ENCODE measurements at regions not wholly inside any gene's neighbourhood (a gene's known extent, or its start where the extent isn't known, plus 50 kb on each side); places are given as distances from the start of the nearest gene placed in this dataset.
A peak's percentile ranks its signal among the peaks of the same experiment; 100 is the strongest.
"Not testable (repeated sequence)": the region's sequence is repeated elsewhere in the genome, so short reads cannot be mapped to it uniquely, and the experiment has no call there.

GRCh38 chr6:15770347-15771143, 107.7 kb upstream of the DTNBP1 start:
- peak; percentile 20 for DNase-seq (ENCODE audit: low read depth)

DNA sequence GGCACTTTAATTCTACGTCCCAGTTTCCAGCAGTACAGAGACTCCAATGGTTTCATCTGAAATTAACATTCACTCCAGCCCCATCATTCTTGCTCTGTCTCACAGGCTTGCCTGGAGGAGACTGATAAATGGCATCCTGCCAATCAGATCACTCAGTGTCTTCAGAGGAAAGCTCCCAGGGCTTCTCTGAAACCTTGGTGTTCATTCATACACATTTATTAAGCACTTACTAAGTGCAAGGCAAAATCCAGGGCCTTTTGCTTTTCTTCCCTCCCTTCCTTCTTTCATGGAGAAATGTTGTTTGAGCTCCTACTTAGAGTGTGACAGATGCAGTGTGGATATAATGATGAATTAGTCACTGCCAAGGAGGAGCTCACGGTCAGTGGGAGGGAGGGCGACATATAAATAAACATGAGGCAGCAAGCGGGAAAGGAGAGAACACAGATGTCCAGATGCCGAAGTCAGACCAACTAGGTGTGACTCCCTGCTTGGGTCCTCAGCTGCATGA, 106.7 kb upstream of the DTNBP1 start:
- no peak for DNase-seq (ENCODE audit: low read depth)

GRCh38 chr6:15768999-15769398, 106.2 kb upstream of the DTNBP1 start:
- no peak for DNase-seq (ENCODE audit: low read depth)

- DNase-seq (ENCODE audit: low read depth), result no peak
These were observed 101.0 kb upstream of the DTNBP1 start for GRCh38 chr6:15763837-15764236.

DNA sequence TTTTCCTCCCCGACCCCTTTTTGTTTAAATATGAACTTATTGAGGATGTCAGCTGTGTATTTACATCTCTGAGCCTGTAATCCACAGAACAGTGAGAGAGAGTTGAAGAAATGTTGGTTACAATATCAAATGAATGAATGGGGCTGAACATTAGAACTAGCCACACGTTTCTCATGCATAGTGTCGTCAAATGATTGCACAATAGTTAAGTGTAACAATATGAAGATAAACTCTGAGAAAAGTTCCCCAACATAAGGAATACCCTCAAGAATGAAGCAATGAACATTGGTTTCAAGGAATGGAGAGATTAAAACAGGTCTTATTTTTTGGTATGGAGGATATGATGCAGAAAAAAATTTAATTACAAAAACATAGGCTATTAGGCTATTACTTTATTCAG, 100.5 kb upstream of the DTNBP1 start:
- DNase-seq (ENCODE audit: low read depth), result no peak

GRCh38 chr6:15761045-15761502, 98.2 kb upstream of the DTNBP1 start:
- DNase-seq (ENCODE audit: low read depth), result no peak

- DNase-seq (ENCODE audit: low read depth), result no peak
These were observed 95.9 kb upstream of the DTNBP1 start for GRCh38 chr6:15758631-15759215.

GRCh38 chr6:15755526-15755925, 92.7 kb upstream of the DTNBP1 start:
- DNase-seq (ENCODE audit: low read depth), result no peak

DNA sequence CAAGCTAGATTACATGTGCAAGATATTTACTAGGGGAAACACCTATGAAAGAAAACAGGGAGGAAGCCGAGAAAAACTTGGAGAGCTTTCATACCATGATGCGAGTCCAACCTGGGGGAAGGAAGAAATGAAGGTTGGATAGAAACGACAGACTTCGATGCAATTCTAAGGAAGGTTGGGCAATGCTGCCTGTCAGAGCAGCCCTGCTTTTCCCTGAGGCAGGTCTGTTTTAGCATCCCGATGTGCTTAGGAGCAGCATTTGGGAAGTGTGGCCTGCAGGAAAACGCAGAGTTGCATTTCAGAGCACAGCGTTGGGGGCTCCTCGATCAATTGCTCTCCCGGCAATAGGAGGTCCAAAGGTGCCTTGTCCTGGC, 91.9 kb upstream of the DTNBP1 start:
- no peak for DNase-seq (ENCODE audit: low read depth)

DNA sequence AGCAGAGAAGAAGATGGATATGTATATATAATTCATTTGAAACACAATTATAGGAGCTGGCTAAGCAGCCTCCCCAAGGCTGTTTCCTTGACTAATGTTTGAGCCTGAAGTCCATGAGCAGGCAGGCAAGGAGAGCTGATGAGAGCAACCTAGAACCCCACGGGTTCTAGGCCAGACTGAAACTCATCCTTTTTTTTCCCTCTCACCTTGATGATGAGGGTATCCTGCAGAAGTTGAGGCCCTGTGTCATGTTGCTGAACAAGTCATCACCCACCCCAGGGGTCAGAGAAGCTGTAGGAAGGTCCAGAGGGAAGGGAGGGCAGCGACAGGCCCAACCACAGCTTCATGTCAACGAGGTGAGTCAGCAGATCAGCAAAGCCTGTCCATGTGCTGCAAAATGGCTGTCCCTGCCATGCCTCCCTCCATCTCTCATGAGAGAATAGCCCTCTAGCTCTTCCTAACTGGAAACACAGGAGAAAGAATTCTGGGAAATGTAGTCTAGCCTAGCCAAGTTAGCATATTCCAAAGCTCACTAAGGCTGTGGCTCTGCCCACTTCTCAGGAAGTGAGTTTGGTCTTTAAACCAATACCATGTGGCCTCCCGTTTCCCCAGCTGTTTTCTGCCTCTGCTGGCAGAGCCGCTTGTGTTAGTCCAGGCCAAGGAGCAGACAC, 91.3 kb upstream of the DTNBP1 start:
- DNase-seq (ENCODE audit: low read depth), result no peak

DNA sequence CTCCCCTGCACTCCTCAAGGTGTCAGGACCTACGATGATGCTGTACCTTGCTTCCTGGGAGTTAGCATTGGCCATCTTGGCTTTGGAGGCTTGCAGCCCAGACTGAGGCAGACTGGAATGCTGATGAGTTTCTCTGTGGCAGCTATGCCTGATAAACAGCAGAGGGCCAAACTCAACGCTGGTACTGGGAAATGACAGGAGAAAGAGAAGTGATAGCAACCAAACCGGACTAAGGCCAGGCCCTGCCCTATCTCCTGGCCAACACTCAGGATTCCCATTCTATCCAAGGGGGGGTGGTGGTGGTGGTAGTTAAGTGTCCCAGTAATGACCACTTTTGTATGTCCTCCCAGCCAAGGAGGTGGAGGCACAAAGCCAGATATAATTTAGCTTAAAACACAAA, 90.0 kb upstream of the DTNBP1 start:
- no peak for DNase-seq (ENCODE audit: low read depth)

GRCh38 chr6:15751721-15752350, 89.0 kb upstream of the DTNBP1 start:
- no peak for DNase-seq (ENCODE audit: low read depth)

- DNase-seq (ENCODE audit: low read depth), result no peak
These were observed 85.5 kb upstream of the DTNBP1 start for GRCh38 chr6:15748341-15748740.

DNA sequence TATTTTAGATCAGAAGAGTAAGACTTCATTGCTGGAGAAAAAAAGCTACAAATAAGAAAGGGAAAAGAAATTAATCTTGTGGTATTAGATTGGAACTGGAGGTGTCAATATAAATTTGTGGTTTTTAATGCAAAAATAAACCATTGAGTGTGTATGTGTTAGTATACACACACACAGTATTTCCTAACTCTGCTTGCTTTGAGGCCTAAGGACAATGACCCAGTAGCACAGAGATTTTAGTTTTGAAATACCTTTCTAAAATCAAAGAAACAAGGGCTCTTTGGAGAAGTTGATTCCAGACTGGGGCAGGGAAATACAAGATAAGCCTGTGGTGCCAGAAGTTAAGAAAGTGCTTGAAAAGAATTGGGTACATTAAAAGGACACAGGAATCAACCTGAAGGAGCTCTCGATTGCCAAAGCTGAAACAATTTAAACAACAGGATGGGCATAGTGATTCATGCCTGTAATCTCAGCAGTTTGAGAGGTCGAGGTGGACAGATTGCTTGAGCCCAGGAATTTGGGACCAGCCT, 84.6 kb upstream of the DTNBP1 start:
- no peak for DNase-seq (ENCODE audit: low read depth)

DNA sequence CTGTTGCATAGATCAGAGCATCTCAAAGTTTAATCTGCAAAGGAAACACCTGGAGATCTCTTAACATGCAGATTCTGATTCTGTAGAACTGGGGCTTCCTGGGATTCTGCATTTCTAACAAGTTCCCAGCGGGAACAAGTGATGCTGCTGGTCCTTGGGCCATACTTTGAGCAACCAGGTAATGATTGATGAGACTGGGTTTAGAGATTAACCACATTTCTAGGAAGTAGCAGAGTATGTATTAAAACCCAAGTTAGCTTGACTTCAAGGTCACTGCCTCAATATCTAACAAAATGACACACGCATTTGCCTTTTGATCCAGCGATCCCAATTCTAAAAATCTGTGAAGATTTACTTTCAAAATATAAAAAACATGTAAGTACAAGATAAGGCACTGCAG, 83.0 kb upstream of the DTNBP1 start:
- DNase-seq (ENCODE audit: low read depth), result no peak

DNA sequence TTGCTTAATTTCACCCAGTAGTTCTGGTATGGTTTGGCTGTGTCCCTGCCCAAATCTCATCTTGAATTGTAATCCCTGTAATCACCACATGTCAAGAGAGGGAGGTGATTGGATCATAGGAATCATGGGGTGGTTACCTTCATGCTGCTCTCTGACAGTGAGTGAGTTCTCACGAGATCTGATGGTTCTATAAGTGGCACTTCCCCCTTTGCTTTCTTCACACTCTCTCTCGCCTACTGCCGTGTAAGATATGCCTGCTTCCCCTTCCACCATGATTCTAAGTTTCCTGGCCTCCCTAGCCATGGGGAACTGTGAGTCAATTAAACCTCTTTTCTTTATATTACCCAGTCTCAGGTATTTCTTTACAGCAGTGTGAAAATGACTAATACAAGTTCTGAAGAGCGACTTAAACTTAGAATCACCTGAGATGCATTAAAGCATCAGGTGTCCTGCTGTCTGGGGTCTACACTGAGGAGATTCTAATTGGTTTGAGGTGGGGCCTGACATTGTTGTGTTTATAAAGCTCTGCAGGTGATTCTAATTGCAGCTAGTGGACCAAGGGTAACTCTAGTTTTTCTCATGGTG, 82.1 kb upstream of the DTNBP1 start:
- DNase-seq (ENCODE audit: low read depth), result no peak

GRCh38 chr6:15742013-15742412, 79.2 kb upstream of the DTNBP1 start:
- not testable (repeated sequence) for DNase-seq (ENCODE audit: low read depth)

DNA sequence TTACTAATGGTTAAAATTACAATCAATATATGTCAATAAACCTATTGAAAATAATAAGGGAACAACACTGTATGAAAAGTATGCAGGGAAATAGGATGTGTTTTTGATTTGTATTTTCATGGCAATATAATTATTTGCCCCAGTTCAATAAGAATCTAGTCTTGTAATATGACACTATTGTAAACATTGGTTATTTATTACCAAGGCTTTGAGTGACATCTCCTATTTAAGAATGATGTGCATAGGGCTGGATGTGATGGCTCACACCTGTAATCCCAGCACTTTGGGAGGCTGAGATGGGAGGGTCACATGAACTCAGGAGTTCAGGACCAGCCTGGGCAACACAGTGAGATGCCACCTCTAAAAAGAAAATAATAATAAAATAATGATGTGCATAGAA, 78.6 kb upstream of the DTNBP1 start:
- no peak for DNase-seq (ENCODE audit: low read depth)

GRCh38 chr6:15739867-15740266, 77.0 kb upstream of the DTNBP1 start:
- no peak for DNase-seq (ENCODE audit: low read depth)

DNA sequence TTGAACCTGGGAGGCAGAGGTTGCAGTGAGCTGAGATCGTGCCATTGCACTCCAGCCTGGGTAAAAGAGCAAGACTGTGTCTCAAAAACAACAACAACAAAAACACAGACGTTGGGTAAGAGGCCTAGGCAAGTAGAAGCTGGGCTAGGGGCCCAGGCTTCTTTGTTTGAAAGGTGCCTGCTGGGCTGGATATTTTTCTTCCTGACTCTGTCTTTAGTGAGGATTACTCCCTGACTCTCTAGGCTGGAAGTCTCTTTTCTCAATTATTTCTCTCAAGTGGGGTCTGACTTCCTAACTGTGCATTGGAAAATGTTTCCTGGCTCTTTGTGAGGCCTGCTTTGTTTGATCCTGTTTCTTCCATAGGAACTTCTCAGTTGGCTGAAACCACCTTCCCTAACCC, 76.5 kb upstream of the DTNBP1 start:
- no peak for DNase-seq (ENCODE audit: low read depth)

- not testable (repeated sequence) for DNase-seq (ENCODE audit: low read depth)
These were observed 75.4 kb upstream of the DTNBP1 start for GRCh38 chr6:15738195-15738594.

DNA sequence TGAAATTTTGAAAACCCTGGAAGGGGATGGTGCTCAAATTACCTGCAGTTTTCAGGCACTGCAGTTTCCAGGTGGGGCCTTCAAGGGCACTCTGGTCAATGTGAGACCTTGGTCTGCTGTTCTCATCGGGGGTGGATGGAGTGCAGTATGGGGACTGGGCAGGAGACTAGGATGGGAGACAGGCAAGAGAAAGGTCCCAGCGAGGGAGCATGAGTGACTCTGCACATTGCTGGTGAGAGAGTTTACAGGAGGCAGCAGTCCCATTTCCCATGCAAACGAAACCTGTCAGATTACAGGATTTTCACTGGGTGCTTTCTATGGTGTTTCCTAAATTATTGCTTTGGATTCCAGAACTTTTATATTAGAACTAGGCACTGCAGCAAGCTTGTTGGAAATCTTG, 73.5 kb upstream of the DTNBP1 start:
- DNase-seq (ENCODE audit: low read depth), result no peak
